NCI-H510A (cell line): ENCODE measurements at regions not wholly inside any gene's neighbourhood (a gene's known extent, or its start where the extent isn't known, plus 50 kb on each side); places are given as distances from the start of the nearest gene placed in this dataset.

ENCODE experiments used
- DNase-seq: peaks from one replicate; lab custom pipeline; 2025; lab: John Stamatoyannopoulos, UW

DNA sequence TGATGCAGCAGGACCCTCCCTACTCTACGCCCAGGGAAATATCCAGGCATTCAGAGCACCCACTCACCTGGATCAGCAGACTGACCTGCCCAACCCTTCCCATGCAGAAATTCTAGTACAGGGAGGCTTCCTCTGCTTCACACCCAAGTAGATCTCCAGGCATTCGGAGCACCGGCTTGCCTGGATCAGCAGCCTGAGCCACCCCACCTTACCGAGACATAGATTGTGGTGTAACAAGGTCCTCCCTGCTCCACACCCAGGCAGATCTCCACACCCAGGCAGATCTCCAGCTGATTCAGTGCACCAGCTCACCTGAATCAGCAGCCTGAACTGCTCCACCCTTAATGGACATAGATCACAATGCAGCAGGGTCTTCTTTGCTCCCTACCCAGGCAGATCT is 215.1 kb upstream of the CPEB2 start:
- no peak for DNase-seq

DNA sequence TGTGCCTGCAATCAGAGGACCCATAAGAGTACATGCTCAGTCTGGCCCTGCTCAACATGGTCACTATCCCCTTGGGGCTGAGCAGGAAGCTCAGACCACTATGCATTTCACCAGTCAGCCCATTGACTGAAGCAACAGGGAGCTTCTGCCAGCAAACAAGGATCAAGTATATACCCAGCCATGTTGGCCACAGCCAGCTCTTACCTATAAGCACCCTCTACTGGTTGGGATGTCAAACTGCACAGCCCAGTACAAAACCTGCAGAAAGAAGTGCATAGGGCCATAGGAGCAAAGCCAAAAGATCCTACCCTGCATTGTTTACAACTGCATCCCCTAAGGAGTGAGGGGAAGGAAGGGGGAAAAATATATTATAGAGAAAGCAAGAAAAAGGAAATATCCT is 214.4 kb upstream of the CPEB2 start:
- no peak for DNase-seq

DNA sequence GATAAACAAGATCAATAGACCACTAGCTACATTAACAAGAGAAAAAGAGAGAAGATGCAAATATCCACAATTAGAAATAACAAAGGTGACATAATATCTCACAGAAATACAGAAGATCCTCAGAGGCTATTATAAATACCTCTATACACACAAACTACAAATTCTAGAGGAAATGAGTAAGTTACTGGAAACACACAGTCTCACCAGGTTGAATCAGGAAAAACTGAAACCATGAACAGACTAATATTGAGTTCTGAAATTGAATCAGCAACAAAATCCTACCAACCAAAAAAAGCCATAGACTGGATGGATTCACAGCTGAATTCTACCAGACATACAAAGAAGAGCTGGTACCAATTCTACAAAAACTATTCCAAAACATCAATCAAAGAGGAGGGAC is 211.8 kb upstream of the CPEB2 start:
- DNase-seq: no peak

DNA sequence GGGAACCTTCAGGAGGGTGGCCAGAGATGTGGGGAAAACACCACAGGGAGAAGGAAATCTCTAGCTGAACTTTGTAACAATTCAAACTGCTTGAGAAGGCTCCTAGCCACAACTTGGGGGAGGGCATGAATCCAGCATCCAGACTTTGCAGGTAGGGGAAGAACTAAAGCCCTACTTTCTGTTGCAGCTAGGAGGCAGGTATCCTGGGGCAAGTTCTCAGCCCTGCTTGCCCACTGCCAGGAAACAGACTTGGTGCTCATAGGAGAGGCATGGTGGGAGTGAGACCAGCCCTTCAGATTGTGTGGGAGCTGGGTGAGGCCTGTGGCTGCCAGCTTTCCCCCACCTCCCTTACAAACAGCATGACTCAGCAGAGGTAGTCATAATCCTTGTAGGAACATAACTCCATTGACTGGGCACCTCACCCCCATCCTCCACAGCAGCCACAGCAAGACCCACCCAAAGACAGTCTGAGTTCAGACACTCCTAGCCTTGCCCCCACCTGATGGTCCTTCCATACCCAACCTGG is 209.5 kb upstream of the CPEB2 start:
- DNase-seq: no peak

DNA sequence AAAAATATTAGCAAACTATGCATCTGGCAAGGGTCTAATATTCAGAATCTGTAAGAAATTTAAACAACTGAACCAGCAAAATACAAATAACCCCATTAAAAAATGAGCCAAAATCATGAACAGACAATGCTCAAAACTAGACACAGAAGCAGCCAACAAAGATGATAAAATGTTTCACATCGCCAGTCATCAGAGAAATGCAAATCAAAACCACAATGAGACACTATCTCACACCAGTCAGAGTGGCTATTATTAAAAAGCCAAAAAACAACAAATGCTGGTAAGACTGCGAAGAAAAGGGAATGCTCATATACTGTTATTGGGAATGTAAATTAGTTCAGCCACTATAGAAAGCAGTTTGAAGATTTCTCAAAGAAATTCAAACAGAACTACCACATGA is 201.3 kb upstream of the CPEB2 start:
- no peak for DNase-seq

DNA sequence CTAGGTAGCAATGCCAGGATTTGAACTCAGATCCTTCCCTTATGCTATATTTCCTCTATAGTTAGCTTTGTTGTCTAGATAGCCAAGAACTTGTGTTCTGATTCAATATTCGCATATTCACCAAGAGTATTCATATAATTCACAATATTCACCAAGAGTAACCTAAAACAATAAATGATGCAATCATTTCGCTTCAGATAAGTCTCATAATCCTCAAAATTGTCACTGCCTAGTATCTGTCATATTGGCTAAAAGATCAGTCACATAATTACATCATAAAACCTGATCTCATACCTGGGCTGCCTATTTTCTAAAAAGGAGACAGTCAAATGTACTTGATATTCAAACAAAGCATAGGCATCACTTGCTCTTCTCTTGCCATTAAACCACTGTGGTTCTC is 199.7 kb upstream of the CPEB2 start:
- DNase-seq: no peak

DNA sequence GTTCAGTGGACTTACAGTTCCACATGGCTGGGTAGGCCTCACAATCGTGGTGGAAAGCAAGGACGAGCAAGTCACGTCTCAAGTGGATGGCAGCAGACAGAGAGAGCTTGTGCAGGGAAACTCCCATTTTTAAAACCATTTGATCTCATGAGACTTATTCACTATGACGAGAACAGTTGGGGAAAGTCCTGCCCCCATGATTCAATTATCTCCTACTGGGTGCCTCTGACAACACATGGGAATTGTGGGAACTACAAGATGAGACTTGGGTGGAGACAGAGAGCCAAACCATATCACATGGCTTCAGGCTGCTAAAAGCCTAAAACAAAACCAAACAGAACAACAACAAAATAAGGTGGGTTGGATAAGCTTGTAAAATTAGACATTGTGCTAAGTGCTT is 194.4 kb upstream of the CPEB2 start:
- DNase-seq: no peak

DNA sequence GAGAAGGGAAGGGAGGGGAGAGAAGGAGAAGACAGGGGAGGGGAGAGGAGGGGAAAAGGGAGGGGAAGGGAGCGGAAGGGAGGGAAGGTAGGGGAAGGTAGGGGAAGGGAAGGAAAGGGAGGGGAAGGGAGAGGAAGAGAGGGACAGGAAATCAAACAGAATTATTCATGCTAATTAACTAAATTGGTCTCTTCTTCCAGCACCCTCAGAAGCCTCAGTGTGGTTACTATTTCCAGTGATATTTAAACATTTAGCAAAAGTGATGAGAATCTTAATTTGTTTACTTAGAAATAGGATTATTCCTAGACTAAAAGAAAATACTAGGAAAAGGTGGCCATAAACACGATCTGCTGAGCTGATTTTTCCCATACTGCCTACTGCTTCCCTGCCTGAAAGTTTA is 193.1 kb upstream of the CPEB2 start:
- DNase-seq: no peak

DNA sequence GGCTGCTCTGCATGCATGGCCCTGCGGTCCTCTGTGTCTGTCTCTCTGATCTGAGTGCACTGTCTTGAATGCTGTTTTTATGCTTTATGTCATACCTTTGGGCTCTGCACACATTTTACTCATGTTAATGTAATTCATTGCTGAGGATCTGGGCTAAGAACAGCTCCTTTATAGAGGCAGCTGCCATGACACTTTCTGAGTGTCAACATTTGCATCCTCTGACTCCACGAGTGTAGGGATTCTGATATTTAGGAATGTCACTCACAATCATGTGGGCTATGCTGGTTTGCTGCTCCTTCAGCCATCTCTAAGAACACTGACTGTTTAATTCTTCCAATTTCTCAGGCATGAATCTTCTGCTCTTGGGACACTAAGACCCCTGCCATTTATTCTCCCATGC is 192.2 kb upstream of the CPEB2 start:
- no peak for DNase-seq

DNA sequence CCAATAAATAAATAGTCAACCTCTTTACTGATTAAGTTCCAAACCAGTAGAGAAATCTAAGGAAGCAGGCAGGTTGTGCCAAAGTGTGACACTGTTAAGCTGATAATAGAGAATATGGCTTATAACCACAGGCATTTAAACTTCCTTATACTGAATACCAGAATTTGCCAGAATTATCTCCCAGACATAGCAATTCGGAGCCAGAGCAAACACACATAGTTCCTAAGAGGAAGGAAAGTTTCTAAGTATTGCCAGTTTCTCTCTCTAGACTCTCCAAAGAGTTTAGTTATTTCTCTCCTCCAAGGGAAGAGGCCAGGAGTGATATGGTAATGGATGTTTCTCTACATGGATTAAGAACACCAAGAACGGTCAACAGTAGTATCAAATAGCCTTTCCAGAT is 191.7 kb upstream of the CPEB2 start:
- no peak for DNase-seq

DNA sequence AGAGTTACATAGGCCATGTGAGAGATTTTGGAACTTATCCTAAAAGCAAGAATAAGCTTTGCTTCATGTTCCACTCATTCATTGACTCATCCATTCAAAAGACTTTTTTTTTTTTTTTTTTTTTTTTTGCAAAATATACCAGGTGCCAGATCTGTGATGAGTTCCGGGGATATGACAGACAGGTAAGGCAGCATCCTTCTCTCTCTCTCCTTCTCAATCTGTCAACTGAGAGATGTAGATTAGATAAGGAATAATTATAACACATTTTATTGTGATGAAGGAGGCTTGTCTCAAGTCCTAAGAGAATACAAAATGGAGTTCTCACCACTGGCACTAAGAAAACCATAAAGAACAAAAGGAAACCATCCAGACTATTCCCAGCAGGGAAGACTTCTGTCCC is 190.2 kb upstream of the CPEB2 start:
- no peak for DNase-seq

DNA sequence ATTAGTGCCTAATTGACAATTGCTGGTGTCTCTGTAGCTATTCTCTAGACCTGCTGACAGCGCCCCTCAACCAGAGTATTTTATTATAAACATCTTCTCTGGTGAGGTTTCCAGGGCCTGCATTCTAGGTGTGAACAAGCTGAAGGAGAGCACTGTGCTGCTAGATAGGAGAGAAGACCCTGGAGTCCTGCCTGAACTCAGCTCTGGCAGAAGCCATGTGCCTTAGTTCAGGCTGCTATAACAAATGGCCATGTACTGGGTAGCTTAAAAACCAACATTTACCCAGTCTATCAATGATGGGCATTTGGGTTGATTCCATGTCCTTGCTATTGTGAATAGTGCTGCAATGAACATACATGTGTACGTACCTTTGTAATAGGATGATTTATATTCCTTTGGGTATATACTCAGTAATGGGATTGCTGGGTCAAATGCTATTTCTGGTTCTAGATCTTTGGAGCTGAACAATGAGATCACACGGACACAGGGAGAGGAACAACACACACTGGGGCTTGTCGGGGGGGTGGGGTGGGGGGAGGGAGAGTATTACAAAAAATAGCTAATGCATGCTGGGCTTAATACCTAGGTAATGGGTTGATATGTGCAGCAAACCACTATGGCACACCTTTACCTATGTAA is 185.5 kb upstream of the CPEB2 start:
- DNase-seq: no peak

DNA sequence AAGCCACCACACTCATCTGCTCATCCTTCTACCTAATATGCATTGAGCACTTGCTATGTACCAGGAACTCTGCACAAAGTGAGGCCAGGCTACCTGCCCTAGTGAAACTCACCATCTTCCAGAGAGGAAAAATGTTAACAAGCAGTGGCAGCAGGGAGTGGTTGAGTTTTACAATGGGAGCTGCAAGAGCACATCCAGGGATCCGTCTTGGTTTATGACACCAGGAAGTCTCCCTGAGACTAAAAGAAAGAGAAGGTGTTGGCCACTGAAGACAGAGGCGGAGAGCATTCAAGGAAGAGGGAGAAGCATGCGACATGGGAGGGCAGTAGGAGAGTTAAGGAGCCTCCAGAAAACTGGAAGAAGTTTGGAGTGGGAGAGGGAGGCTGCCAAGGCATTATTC is 178.1 kb upstream of the CPEB2 start:
- no peak for DNase-seq

DNA sequence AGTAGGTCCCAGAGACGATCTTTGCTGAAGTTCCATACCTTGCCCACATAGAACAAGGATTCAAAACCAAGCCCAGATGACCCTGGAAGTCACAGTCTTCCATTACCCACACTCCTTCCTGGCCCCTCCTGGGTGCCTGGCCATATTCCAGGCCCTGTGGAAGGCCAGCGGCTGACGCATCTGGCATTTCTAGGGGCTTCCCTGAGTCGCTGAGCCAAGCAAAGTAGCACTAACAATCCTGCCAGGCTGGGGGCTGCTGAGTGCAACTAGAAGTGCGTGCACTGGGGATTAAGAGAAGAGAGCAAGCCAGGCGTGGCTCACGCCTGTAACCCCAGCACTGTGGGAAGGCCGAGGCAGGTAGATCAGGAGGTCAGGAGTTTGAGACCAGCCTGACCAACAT is 175.2 kb upstream of the CPEB2 start:
- no peak for DNase-seq

DNA sequence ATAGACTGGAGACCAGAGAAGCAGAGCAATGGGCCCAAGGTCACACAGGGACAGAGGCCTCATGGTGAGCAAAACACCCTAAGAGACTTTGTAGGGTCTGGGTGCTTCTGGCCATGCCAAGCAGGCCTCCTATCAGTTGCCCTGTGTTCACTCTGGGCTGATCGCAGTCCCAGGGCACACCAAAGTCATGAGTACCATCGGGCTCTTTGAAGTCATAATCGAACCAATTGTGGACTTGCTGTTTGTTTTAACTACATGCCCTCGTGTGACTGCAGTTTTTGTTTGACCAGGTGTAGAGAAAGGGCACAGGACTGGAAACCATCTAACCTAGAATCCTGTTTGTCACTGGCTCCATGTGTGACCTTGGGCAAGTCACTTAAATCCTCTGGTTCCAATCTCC is 172.5 kb upstream of the CPEB2 start:
- DNase-seq: no peak

DNA sequence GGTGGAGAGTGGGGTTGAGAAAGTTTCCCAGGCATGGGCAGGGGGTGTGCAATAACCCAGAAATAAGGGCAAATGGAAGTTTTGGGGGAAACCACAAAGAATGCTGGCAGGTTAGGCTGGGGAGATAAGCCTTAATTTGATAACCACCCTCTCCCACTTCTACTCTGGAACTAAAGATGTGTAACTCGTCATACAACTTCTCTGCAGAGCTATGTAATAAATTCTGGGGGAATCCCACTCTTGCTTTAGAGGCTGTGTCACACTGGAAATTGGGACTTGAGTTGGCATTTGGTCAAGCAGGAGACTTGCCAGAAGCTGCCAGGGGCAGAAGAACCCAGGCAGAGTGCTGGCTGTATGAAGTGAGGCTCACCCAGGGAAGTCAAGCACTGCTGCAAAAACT is 170.9 kb upstream of the CPEB2 start:
- no peak for DNase-seq

DNA sequence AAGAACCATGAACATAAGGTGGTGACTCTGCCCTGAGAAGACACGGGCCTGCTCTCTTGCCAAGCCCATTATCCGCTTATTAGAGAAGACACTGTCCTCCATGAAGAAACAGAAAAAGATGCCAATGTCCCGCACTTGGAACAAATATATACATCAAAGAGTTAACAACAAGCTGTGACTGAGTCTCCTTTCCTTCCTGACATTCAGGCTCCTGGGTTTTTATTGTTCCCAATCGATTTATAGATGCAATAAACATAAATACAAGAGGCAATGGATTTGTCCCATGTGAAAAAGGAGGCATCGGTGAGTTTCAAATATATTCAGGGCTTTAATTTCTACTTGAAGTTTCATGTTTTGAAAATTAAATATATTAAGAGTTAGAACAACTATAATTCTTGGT is 169.2 kb upstream of the CPEB2 start:
- no peak for DNase-seq

DNA sequence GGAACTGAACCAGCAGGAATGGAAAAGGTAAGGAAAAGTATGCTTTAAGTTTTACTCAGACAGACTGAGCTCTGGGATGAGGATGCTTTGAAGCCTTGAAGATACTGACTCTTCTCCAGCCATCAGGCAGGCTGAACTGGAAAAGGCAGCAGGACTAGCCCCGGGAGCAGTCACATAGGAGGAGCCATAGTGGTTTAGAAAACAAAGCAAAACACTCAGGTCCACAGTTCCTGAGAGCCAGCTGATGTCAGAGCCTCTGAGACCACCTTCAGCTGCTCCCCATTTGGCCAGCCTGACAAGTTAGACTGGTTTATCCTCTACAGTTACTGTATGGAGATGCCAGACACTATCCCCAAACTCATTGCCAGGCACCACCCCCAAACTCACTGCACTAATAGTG is 167.9 kb upstream of the CPEB2 start:
- no peak for DNase-seq

DNA sequence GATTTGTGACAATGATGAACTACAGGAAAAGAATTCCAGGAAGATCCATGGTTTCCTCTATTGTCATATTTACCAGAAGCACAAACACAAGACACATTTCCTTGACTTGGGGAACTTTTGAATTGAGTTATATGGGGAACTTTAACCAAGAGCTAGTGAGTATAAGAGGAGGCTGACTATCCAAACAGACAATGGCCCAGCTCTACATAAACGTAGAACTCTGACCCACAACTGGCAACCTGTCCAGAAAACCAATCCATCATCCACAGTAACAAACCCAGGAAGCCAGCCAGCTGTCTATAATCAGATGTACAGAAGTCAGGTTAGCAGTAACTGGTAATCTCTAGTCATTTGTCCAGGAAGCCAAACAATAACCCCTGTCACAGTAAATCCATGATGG is 167.0 kb upstream of the CPEB2 start:
- DNase-seq: no peak

DNA sequence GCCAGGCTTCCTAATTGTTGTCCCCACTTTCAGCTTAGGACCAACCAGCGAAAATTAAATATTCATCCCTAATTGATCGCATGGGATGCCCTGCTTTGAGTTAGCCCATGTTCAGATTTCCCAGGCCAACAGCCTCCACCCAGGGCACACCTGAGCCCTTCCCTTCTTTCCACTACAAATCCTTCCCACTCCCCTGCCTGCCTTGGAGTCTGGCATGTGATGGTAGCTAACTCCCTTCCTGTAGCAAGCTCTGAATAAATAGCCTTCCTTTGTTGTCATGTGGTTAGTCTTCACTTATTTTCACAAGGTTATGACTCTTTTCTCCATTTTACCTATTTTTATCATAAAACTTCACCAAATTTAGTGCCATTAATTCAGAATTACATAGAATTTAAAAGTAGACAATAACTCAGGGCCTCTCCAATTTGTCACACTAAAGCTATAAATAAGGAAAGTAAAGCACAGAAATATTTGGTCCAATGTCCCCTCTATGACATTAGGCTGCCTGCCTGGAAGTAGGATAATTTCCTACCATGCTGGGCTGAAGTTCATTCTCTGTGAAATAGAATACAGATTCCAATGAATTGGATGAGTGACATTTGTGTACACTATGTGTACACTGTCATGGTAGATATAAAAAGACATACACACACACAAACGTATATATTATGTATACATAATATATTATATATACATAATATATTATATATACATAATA is 166.4 kb upstream of the CPEB2 start:
- DNase-seq: no peak

DNA sequence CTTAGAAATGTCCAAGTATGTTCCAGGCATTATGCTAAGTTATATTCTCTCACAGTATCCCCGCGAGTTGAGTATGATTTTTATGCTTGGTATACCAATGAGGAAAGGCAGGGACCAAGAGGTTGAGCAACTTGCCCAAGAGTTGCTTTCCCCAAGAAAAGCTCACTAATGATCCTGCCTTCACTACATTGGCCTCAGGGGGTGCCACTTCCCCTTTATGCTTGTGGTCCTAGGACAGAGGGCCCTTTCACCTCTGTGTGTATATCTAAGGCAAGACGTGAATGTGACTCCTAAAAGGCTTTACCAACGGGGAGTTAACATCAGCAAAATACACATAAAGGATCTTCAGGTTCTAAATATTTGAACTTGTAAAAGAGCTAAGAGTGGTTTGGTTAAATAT is 164.4 kb upstream of the CPEB2 start:
- DNase-seq: no peak

DNA sequence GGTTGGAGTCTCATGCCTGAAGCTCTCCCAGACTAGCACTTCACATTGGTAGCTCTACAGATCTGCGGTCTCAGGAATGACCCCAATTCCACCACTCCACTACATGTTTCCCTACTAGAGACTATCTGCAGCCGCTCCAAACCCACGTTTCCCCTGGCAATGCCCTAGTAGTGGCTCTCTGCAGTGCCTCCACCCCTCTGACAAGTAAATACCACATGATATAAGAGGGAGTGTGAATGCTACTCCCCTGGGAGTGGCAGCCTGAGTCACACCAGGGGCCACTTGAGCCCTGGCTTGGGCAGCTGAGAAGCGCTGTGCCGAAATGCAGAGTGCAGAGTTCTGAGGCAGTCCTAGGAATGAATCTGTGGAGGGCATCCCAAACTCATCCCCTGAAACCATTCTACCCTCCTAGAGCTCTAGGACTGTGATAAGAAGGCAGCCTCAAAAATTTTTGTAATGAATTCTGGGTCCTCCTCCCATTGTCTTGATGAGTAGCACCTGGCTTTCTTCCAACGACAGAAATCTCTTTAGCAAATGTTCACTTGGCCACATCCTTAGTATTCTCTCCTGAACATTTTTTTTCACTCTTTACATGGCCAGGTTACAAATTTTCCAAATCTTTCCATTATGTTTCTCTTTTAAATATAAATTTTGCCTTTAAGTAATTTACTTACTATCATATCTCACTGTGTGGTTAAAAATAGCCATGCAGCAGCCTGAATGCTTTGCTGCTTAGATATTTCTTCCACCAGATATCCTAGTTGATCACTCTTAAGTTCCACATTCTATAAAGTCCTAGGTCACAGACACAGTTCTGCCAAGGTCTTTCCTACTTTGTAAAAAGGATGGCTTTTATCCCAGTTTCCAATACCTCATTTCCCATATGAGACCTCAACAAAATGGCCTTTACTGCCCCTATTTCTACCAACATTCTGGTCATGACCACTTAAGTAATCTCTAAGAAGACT is 160.2 kb upstream of the CPEB2 start:
- no peak for DNase-seq
